SK-N-SH treated with all-trans-retinoic acid at 6 μM for 48 hours (cell line): ENCODE measurements at regions not wholly inside any gene's neighbourhood (a gene's known extent, or its start where the extent isn't known, plus 50 kb on each side); places are given as distances from the start of the nearest gene placed in this dataset.

Experiments
- ATAC-seq: fragments of 200-7000 bp; cut with Tn5 transposase; 3 replicates; pipeline ENCODE4 v1.9.1; 2020; ENCODE audit warnings: mild to moderate bottlenecking, moderate library complexity
- ARNTL ChIP-seq: fragments of 450-650 bp; formaldehyde crosslinking; IDR thresholded peaks from 2 replicates; pipeline ENCODE4 v1.5.0; 2020; ENCODE audit warnings: low read depth, mild to moderate bottlenecking, moderate library complexity, borderline replicate concordance
- ESRRG ChIP-seq: fragments of 250-450 bp; sonication (Bioruptor Pico); IDR thresholded peaks from 2 replicates; pipeline ENCODE4 v1.6.1; 2021; ENCODE audit warnings: mild to moderate bottlenecking
- GLIS3 ChIP-seq: fragments of 250-450 bp; sonication (Bioruptor Pico); IDR thresholded peaks from 2 replicates; pipeline ENCODE4 v1.5.0; 2020; ENCODE audit warnings: mild to moderate bottlenecking, moderate library complexity
- ISL1 ChIP-seq: fragments of 250-450 bp; sonication (Bioruptor Pico); IDR thresholded peaks from 2 replicates; pipeline ENCODE4 v2.1.2; 2022; ENCODE audit warnings: mild to moderate bottlenecking, moderate library complexity
- OSR1 ChIP-seq: fragments of 250-450 bp; sonication (Bioruptor Pico); IDR thresholded peaks from 2 replicates; pipeline ENCODE4 v1.8.0; 2022; ENCODE audit warnings: moderate library complexity, mild to moderate bottlenecking, inconsistent platforms
- PPARA ChIP-seq: fragments of 250-450 bp; sonication (Bioruptor Pico); IDR thresholded peaks from 2 replicates; pipeline ENCODE4 v1.5.0; 2020; ENCODE audit warnings: mild to moderate bottlenecking, borderline replicate concordance
- RARB ChIP-seq: fragments of 250-450 bp; sonication (Bioruptor Pico); IDR thresholded peaks from 2 replicates; pipeline ENCODE4 v1.8.0; 2021; ENCODE audit warnings: mild to moderate bottlenecking, moderate library complexity
- SNAI2 ChIP-seq: fragments of 250-450 bp; sonication (Bioruptor Pico); IDR thresholded peaks from 2 replicates; pipeline ENCODE4 v1.5.0; 2020; ENCODE audit warnings: mild to moderate bottlenecking, moderate library complexity
- TCF4 ChIP-seq: fragments of 250-450 bp; sonication (Bioruptor Pico); IDR thresholded peaks from 2 replicates; pipeline ENCODE4 v1.8.0; 2021; ENCODE audit warnings: mild to moderate bottlenecking, moderate library complexity, borderline replicate concordance
- ZC3H10 ChIP-seq: fragments of 250-450 bp; sonication (Bioruptor Pico); IDR thresholded peaks from 2 replicates; pipeline ENCODE4 v1.5.1; 2021; ENCODE audit warnings: mild to moderate bottlenecking, moderate library complexity
- ZFP30 ChIP-seq: fragments of 450-650 bp; formaldehyde crosslinking; IDR thresholded peaks from 2 replicates; pipeline ENCODE4 v1.5.0; 2022; ENCODE audit warnings: mild to moderate bottlenecking, moderate library complexity
- ZNF565 ChIP-seq: fragments of 450-650 bp; formaldehyde crosslinking; conservative IDR thresholded peaks from 2 replicates; pipeline ENCODE4 v1.5.0; 2020; ENCODE audit warnings: low read depth, mild to moderate bottlenecking, moderate library complexity
- ZNF70 ChIP-seq: fragments of 450-650 bp; formaldehyde crosslinking; IDR thresholded peaks from 2 replicates; pipeline ENCODE4 v1.5.0; 2020; ENCODE audit warnings: mild to moderate bottlenecking, moderate library complexity
- ZNF8 ChIP-seq: fragments of 450-650 bp; formaldehyde crosslinking; IDR thresholded peaks from 2 replicates; pipeline ENCODE4 v1.5.0; 2020; ENCODE audit warnings: mild to moderate bottlenecking, moderate library complexity
- TF ChIP-seq, protein P1 (sequence below): fragments of 250-450 bp; sonication (Bioruptor Pico); IDR thresholded peaks from 2 replicates; pipeline ENCODE4 v1.8.0; 2021; ENCODE audit warnings: low read depth, mild to moderate bottlenecking, moderate library complexity, borderline replicate concordance
- TF ChIP-seq, protein P2 (sequence below): fragments of 250-450 bp; sonication (Bioruptor Pico); IDR thresholded peaks from 2 replicates; pipeline ENCODE4 v1.5.1; 2021; ENCODE audit warnings: mild to moderate bottlenecking, moderate library complexity
- TF ChIP-seq, protein P3 (sequence below): fragments of 250-450 bp; sonication (Bioruptor Pico); IDR thresholded peaks from 2 replicates; pipeline ENCODE4 v1.8.0; 2020; ENCODE audit warnings: mild to moderate bottlenecking, moderate library complexity, borderline replicate concordance
- TF ChIP-seq, protein P4 (sequence below): fragments of 250-450 bp; sonication (Bioruptor Pico); IDR thresholded peaks from 2 replicates; pipeline ENCODE4 v1.5.0; 2020; ENCODE audit warnings: mild to moderate bottlenecking, moderate library complexity
- TF ChIP-seq, protein P5 (sequence below): fragments of 250-450 bp; sonication (Bioruptor Pico); IDR thresholded peaks from 2 replicates; pipeline ENCODE4 v1.5.1; 2020; ENCODE audit warnings: low read depth, mild to moderate bottlenecking, moderate library complexity

DNA sequence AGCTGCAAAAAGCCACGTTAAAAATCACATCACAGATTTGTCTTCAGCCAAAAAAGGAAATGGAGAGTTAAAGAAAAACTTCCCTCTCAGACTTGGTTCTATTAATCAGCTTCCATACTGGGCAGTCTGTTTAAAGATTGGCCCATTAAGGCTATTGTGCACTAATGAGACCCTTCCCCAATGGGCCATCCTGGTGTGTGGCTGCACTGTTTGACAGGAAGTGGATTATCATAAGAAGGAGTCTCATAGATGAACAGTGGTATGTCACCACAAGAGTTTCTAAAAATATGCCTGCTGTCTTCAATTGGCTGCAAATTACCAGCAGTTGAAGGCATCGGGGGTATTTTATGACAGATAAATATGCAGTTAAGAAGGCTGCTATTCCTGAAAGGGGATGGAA, 247.6 kb upstream of the THSD7B start:
- TF ChIP-seq ESRRG (CRISPR knock-in tag) (no peak), RARB (no peak), GLIS3 (CRISPR knock-in tag) (no peak)
- TF ChIP-seq, protein P1, sequence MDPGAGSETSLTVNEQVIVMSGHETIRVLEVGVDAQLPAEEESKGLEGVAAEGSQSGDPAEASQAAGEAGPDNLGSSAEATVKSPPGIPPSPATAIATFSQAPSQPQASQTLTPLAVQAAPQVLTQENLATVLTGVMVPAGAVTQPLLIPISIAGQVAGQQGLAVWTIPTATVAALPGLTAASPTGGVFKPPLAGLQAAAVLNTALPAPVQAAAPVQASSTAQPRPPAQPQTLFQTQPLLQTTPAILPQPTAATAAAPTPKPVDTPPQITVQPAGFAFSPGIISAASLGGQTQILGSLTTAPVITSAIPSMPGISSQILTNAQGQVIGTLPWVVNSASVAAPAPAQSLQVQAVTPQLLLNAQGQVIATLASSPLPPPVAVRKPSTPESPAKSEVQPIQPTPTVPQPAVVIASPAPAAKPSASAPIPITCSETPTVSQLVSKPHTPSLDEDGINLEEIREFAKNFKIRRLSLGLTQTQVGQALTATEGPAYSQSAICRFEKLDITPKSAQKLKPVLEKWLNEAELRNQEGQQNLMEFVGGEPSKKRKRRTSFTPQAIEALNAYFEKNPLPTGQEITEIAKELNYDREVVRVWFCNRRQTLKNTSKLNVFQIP (CRISPR knock-in tag): no peak
- ATAC-seq: no peak

DNA sequence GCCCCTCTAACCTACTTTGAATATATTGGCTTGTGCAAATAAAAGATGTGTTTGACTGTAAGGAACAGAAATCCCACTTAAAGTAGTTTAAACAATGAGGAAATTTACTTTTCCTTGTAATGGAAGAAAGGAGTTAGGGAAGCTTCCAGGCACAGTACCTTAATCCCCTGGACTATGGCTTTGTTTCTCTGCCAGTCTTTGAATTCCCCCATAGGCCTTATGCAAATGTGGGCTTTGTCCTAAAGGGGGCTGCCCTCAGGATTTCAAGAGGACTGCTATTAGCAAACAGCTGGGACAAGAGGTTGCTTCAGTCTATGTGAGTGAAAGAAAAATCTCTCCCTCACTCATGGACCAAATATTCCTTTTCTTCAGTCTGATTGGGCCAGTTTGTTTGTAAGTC, 255.1 kb upstream of the THSD7B start:
- TF ChIP-seq, protein P2, sequence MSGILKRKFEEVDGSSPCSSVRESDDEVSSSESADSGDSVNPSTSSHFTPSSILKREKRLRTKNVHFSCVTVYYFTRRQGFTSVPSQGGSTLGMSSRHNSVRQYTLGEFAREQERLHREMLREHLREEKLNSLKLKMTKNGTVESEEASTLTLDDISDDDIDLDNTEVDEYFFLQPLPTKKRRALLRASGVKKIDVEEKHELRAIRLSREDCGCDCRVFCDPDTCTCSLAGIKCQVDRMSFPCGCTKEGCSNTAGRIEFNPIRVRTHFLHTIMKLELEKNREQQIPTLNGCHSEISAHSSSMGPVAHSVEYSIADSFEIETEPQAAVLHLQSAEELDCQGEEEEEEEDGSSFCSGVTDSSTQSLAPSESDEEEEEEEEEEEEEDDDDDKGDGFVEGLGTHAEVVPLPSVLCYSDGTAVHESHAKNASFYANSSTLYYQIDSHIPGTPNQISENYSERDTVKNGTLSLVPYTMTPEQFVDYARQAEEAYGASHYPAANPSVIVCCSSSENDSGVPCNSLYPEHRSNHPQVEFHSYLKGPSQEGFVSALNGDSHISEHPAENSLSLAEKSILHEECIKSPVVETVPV (CRISPR knock-in tag): no peak
- TF ChIP-seq ZC3H10 (CRISPR knock-in tag) (no peak), TCF4 (CRISPR knock-in tag) (no peak), SNAI2 (no peak), PPARA (CRISPR knock-in tag) (no peak), ZFP30 (no peak), OSR1 (CRISPR knock-in tag) (no peak), GLIS3 (CRISPR knock-in tag) (no peak), ESRRG (CRISPR knock-in tag) (no peak), ISL1 (CRISPR knock-in tag) (no peak), ARNTL (CRISPR knock-in tag) (no peak)
- TF ChIP-seq, protein P3, sequence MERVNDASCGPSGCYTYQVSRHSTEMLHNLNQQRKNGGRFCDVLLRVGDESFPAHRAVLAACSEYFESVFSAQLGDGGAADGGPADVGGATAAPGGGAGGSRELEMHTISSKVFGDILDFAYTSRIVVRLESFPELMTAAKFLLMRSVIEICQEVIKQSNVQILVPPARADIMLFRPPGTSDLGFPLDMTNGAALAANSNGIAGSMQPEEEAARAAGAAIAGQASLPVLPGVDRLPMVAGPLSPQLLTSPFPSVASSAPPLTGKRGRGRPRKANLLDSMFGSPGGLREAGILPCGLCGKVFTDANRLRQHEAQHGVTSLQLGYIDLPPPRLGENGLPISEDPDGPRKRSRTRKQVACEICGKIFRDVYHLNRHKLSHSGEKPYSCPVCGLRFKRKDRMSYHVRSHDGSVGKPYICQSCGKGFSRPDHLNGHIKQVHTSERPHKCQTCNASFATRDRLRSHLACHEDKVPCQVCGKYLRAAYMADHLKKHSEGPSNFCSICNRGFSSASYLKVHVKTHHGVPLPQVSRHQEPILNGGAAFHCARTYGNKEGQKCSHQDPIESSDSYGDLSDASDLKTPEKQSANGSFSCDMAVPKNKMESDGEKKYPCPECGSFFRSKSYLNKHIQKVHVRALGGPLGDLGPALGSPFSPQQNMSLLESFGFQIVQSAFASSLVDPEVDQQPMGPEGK (CRISPR knock-in tag): no peak
- TF ChIP-seq, protein P4, sequence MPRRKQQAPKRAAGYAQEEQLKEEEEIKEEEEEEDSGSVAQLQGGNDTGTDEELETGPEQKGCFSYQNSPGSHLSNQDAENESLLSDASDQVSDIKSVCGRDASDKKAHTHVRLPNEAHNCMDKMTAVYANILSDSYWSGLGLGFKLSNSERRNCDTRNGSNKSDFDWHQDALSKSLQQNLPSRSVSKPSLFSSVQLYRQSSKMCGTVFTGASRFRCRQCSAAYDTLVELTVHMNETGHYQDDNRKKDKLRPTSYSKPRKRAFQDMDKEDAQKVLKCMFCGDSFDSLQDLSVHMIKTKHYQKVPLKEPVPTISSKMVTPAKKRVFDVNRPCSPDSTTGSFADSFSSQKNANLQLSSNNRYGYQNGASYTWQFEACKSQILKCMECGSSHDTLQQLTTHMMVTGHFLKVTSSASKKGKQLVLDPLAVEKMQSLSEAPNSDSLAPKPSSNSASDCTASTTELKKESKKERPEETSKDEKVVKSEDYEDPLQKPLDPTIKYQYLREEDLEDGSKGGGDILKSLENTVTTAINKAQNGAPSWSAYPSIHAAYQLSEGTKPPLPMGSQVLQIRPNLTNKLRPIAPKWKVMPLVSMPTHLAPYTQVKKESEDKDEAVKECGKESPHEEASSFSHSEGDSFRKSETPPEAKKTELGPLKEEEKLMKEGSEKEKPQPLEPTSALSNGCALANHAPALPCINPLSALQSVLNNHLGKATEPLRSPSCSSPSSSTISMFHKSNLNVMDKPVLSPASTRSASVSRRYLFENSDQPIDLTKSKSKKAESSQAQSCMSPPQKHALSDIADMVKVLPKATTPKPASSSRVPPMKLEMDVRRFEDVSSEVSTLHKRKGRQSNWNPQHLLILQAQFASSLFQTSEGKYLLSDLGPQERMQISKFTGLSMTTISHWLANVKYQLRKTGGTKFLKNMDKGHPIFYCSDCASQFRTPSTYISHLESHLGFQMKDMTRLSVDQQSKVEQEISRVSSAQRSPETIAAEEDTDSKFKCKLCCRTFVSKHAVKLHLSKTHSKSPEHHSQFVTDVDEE (CRISPR knock-in tag): no peak
- ATAC-seq: no peak

DNA sequence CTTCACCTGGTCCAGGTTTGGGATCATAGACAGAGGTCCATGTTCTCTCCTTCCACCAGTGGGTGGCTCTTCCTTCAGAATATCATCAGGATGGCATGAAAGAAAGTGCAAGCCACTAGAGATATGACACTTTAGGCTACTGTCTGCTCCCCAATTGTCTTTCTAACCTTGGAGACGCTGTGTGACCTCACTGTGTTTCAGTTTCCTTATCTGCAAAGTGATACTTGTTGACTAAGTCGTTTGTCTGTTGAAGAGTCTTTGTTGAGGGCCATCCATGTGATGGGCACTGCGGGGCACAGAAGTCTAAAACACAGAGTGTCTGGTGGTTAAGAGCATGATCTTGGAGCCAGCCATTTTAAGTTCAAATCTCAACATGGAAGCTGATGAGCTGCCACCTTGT, 259.9 kb upstream of the THSD7B start:
- no peak for ATAC-seq
- TF ChIP-seq, protein P2 (CRISPR knock-in tag): no peak
- TF ChIP-seq, protein P3 (CRISPR knock-in tag): no peak
- TF ChIP-seq ZNF70 (CRISPR knock-in tag): no peak
- TF ChIP-seq RARB: no peak

DNA sequence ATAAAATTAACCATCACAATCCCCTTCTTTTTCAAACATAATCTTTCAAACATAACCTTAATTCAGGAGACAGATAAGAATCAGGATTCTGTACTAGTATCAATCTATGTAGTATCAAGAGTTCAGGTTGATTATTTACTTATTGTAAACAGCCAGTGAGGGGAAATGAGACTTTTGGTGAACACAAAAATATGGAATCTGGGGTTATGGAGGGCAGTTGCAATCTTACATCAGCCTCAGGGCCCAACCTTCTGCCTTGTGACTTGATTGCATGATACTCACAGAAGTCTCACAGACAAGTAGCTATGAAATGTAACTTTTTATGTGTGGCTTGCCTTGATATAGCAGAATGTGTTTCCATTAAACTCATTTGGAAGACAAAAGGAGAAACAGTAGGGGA, 262.7 kb upstream of the THSD7B start:
- ATAC-seq: no peak
- TF ChIP-seq, protein P5, sequence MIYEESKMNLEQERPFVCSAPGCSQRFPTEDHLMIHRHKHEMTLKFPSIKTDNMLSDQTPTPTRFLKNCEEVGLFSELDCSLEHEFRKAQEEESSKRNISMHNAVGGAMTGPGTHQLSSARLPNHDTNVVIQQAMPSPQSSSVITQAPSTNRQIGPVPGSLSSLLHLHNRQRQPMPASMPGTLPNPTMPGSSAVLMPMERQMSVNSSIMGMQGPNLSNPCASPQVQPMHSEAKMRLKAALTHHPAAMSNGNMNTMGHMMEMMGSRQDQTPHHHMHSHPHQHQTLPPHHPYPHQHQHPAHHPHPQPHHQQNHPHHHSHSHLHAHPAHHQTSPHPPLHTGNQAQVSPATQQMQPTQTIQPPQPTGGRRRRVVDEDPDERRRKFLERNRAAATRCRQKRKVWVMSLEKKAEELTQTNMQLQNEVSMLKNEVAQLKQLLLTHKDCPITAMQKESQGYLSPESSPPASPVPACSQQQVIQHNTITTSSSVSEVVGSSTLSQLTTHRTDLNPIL: no peak
- TF ChIP-seq GLIS3 (CRISPR knock-in tag) (no peak), ESRRG (CRISPR knock-in tag) (no peak), OSR1 (CRISPR knock-in tag) (no peak), ZNF8 (CRISPR knock-in tag) (no peak), TCF4 (CRISPR knock-in tag) (no peak), ZNF565 (CRISPR knock-in tag) (no peak), ARNTL (CRISPR knock-in tag) (no peak)
- TF ChIP-seq, protein P1 (CRISPR knock-in tag): no peak
- TF ChIP-seq, protein P3 (CRISPR knock-in tag): no peak
